ENCODE measurements at regions not wholly inside any gene's neighbourhood (a gene's known extent, or its start where the extent isn't known, plus 50 kb on each side); places are given as distances from the start of the nearest gene placed in this dataset.

DNA sequence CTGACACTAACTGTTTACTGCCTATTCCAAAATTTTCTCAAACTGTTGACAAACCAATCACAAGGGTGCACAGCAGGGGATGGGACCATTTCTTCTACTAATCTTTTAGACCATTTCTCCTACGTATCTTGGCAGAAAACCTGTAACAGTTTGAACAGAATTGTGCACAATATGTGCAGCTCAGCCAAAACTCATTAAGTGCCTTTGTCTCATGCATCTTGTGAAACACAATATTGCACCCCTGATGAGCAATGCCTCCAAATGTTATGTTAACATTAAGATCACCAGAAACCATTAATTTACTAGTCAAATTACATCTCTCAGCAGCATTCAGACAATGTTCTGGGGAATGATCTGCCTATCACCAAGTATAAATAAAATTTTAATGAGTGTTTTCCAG, 247.5 kb downstream of the NRIP1 start:
- ATAC-seq: no peak
- no peak for DNase-seq (ENCODE audit: low read depth, low spot score)
- no peak overlapping the region for H2AFZ ChIP-seq (ENCODE audit: control insufficient read depth, low read depth, low read length)
- no peaks in the 10 kb centered on the region for H3K36me3 ChIP-seq (ENCODE audit: control insufficient read depth in 2 of 2, insufficient read depth in 2 of 2, low read length in 1 of 2)
- no peak for FAIRE-seq
- no peak overlapping the region for H3K4me3 ChIP-seq
- CTCF ChIA-PET: interaction anchor here (1.0 to 1.4 kb wide), 2 partner anchors 10 to 47 kb away, joined by 3 to 5 read pairs; no protein-coding TSS in a partner anchor
- H3K9me3 ChIP-seq (replicated peaks; ENCODE audit: control insufficient read depth, insufficient read depth, low read length): no peaks in the 10 kb centered on the region; the same call in 2 of the 3 replicates
- RAD21 ChIA-PET (ENCODE audit: unreplicated experiment): no interaction called here
- SMC1A ChIA-PET (ENCODE audit: uncharacterized antibody, unreplicated experiment): no interaction called here
- no peaks in the 10 kb centered on the region for H4K20me1 ChIP-seq (ENCODE audit: control insufficient read depth, insufficient read depth)
- POLR2A ChIA-PET: no interaction called here
- no TSS peak for BruUV-seq (replicated peaks)
- H3K4me1 ChIP-seq (ENCODE audit: control insufficient read depth, insufficient read depth, low read length): no peaks in the 10 kb centered on the region
- H3K9ac ChIP-seq (ENCODE audit: control insufficient read depth, insufficient read depth, low read length): no peak overlapping the region
- intact Hi-C loops (cut with micrococcal nuclease; ENCODE audit: unreplicated experiment): no loop called here
- no peaks in the 10 kb centered on the region for H3K27me3 ChIP-seq (replicated peaks in 1 of 2; ENCODE audit: control insufficient read depth in 2 of 2, insufficient read depth in 2 of 2, low read length in 1 of 2)
- no peak overlapping the region for H3K27ac ChIP-seq (ENCODE audit: control insufficient read depth, insufficient read depth)
- H3K79me2 ChIP-seq (ENCODE audit: control insufficient read depth, insufficient read depth, low read length): no peaks in the 10 kb centered on the region
- in situ Hi-C loops (cut with MboI): no loop called here
- no peak overlapping the region for H3K4me2 ChIP-seq (ENCODE audit: control insufficient read depth, insufficient read depth)
- WGBS (ENCODE audit: insufficient coverage, insufficient replicate concordance, low lambda C conversion rate, missing lambda C conversion rate): 86% methylated on average over 1 of the region's 1 CpG
- TF ChIP-seq ZNF24 (IDR thresholded peaks at IDR 0.05): no peak
- TF ChIP-seq PAX5 (IDR thresholded peaks at IDR 0.05; ENCODE audit: borderline replicate concordance, low read depth, low read length): no peak
- TF ChIP-seq NKRF (conservative IDR thresholded peaks at IDR 0.05): no peak
- TF ChIP-seq TCF3 (IDR thresholded peaks at IDR 0.05; ENCODE audit: borderline replicate concordance, insufficient read depth, low read depth, low read length): no peak
- no peak for TF ChIP-seq RFX5 (IDR thresholded peaks at IDR 0.05; ENCODE audit: low read depth, low read length)
- TF ChIP-seq, protein P1, sequence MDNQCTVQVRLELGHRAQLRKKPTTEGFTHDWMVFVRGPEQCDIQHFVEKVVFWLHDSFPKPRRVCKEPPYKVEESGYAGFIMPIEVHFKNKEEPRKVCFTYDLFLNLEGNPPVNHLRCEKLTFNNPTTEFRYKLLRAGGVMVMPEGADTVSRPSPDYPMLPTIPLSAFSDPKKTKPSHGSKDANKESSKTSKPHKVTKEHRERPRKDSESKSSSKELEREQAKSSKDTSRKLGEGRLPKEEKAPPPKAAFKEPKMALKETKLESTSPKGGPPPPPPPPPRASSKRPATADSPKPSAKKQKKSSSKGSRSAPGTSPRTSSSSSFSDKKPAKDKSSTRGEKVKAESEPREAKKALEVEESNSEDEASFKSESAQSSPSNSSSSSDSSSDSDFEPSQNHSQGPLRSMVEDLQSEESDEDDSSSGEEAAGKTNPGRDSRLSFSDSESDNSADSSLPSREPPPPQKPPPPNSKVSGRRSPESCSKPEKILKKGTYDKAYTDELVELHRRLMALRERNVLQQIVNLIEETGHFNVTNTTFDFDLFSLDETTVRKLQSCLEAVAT (IDR thresholded peaks at IDR 0.05): no peak
- no peak for TF ChIP-seq IKZF1 (conservative IDR thresholded peaks at IDR 0.05)
- no peak for TF ChIP-seq RBBP5 (conservative IDR thresholded peaks at IDR 0.05)
- no peak for TF ChIP-seq SUPT20H (IDR thresholded peaks at IDR 0.05; ENCODE audit: borderline replicate concordance, control insufficient read depth, low read depth, low read length)
- TF ChIP-seq MTA2 (IDR thresholded peaks at IDR 0.05; ENCODE audit: low read depth): no peak
- no peak for TF ChIP-seq PRDM15 (CRISPR knock-in tag; IDR thresholded peaks at IDR 0.05)
- TF ChIP-seq BRCA1 (IDR thresholded peaks at IDR 0.05; ENCODE audit: low read depth, low read length): no peak
- no peak for TF ChIP-seq NFXL1 (IDR thresholded peaks at IDR 0.05; ENCODE audit: borderline replicate concordance)
- no peak for TF ChIP-seq SUZ12 (IDR thresholded peaks at IDR 0.05; ENCODE audit: unreplicated experiment)
- no peak for TF ChIP-seq MEF2A (IDR thresholded peaks at IDR 0.05; ENCODE audit: insufficient read depth, low read depth, low read length)
- no peak for TF ChIP-seq E2F8 (IDR thresholded peaks at IDR 0.05; ENCODE audit: low read depth, partially characterized antibody)
